ENCODE measurements at regions not wholly inside any gene's neighbourhood (a gene's known extent, or its start where the extent isn't known, plus 50 kb on each side); places are given as distances from the start of the nearest gene placed in this dataset.
"Not testable (repeated sequence)": the region's sequence is repeated elsewhere in the genome, so short reads cannot be mapped to it uniquely, and the experiment has no call there.

- TF ChIP-seq, protein P1, sequence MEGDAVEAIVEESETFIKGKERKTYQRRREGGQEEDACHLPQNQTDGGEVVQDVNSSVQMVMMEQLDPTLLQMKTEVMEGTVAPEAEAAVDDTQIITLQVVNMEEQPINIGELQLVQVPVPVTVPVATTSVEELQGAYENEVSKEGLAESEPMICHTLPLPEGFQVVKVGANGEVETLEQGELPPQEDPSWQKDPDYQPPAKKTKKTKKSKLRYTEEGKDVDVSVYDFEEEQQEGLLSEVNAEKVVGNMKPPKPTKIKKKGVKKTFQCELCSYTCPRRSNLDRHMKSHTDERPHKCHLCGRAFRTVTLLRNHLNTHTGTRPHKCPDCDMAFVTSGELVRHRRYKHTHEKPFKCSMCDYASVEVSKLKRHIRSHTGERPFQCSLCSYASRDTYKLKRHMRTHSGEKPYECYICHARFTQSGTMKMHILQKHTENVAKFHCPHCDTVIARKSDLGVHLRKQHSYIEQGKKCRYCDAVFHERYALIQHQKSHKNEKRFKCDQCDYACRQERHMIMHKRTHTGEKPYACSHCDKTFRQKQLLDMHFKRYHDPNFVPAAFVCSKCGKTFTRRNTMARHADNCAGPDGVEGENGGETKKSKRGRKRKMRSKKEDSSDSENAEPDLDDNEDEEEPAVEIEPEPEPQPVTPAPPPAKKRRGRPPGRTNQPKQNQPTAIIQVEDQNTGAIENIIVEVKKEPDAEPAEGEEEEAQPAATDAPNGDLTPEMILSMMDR (conservative IDR thresholded peaks at IDR 0.05; ENCODE audit: low read depth in 2 of 2), result not testable (repeated sequence)
- not testable (repeated sequence) for TF ChIP-seq ZNF331 (CRISPR knock-in tag; IDR thresholded peaks at IDR 0.05; ENCODE audit: low read depth); CREB1 (CRISPR knock-in tag; IDR thresholded peaks at IDR 0.05; ENCODE audit: low read depth); POLR2AphosphoS5 (IDR thresholded peaks at IDR 0.05; ENCODE audit: low read depth); EZH2phosphoT487 (IDR thresholded peaks at IDR 0.05; ENCODE audit: unreplicated experiment); REST (IDR thresholded peaks at IDR 0.05; ENCODE audit: unreplicated experiment)
These were observed 1008.0 kb upstream of the DDX18 start for GRCh38 chr2:116806505-116806904.
